Lower leg skin (tissue), 3 donors: ENCODE measurements at regions not wholly inside any gene's neighbourhood (a gene's known extent, or its start where the extent isn't known, plus 50 kb on each side); places are given as distances from the start of the nearest gene placed in this dataset.

Experiments
- CTCF ChIP-seq, 3 donors: fragments of 450-650 bp; IDR thresholded peaks; one replicate each; pipeline ENCODE4 v1.5.1; 2016; ENCODE audit warnings: antibody characterized with exemption in 3 of 3, mild to moderate bottlenecking in 3 of 3, moderate library complexity in 2 of 3
- POLR2A ChIP-seq, 2 donors: fragments of 450-650 bp; IDR thresholded peaks; one replicate each; pipeline ENCODE4 v1.6.1; 2016 to 2017; ENCODE audit warnings: antibody characterized with exemption in 2 of 2, mild to moderate bottlenecking in 1 of 2, moderate library complexity in 1 of 2

- TF ChIP-seq CTCF (IDR thresholded peaks at IDR 0.05) (no peak), POLR2A (IDR thresholded peaks at IDR 0.05) (no peak)
These were observed 234.4 kb upstream of the MCHR2 start for GRCh38 chr6:100228437-100228833.
